Pancreas (tissue), 10 donors: ENCODE measurements at regions not wholly inside any gene's neighbourhood (a gene's known extent, or its start where the extent isn't known, plus 50 kb on each side); places are given as distances from the start of the nearest gene placed in this dataset.

ENCODE experiments used
- ATAC-seq, 4 donors: fragments of 200-7000 bp; cut with Tn5 transposase; one replicate each; pipeline versions ENCODE4 v1.8.0 to v1.9.1; 2020; ENCODE audit warnings: mild to moderate bottlenecking in 4 of 4, moderate library complexity in 4 of 4
- DNase-seq, 6 donors: peaks; one replicate each; pipeline ENCODE4 v3.0.0-alpha.2; 2020
- FAIRE-seq: peaks from 2 replicates; lab custom pipeline; 2012; peaks lifted over from hg19 to GRCh38; lab: Jason Lieb, UNC
- H3K27ac ChIP-seq, 4 donors: fragments of 200-600 bp; sonication (generic); 1 replicate in 3 of 4; 2 replicates in 1 of 4; pipeline versions ENCODE4 v1.5.0 to v1.8.0; 2020
- H3K27me3 ChIP-seq, 4 donors: fragments of 200-600 bp; one replicate each; pipeline ENCODE4 v1.8.0; 2021
- H3K36me3 ChIP-seq, 3 donors: fragments of 200-600 bp; sonication (generic) in 1 of 3; one replicate each; pipeline versions ENCODE4 v1.5.0 to v1.8.0; 2020 to 2021
- H3K4me1 ChIP-seq, 3 donors: fragments of 200-600 bp; one replicate each; pipeline ENCODE4 v1.8.0; 2021
- H3K4me3 ChIP-seq, 4 donors: fragments of 200-600 bp; sonication (generic) in 2 of 4; one replicate each; pipeline versions ENCODE4 v1.5.0 to v1.8.0; 2020 to 2021
- H3K9me3 ChIP-seq, 4 donors: fragments of 200-600 bp; one replicate each; pipeline ENCODE4 v1.8.0; 2021
- WGBS, 2 donors: extraction: QIAGEN DNeasy Blood & Tissue Kit; methylation state at CpG; one replicate each; pipeline ENCODE4 v1.1.7; 2013; 5-methylcytosine and 5-hydroxymethylcytosine counted together
- intact Hi-C, 3 donors: fragments of 100-400 bp; cut with DNase I; formaldehyde crosslinking; loops; one replicate each; pipeline versions ENCODE4 v1.11.1 to v1.14.2; 2022
- TF ChIP-seq, protein P1 (sequence below), 4 donors: fragments of 200-600 bp; sonication (generic) in 3 of 4; IDR thresholded peaks; one replicate each; pipeline versions ENCODE4 v1.5.0 to v1.8.0; 2021; ENCODE audit warnings: antibody characterized with exemption in 4 of 4
- donor health status: healthy with polysubstance abuse.
- donor health status: DM: no; HTN: no; CAD: no; lungs with moderate emphysema.
- donor health status: DM: no; HTN: no; CAD: no.
- donor health status: control.
- donor health status: control.
- donor health status: Bipolar disorder and iron deficiency.
- donor health status: DM: yes; HTN: yes; CAD: no.
- donor health status: DM: no; HTN: no; CAD: no.
- donor health status: DM: no; HTN: no; CAD: no.
- donor health status: DM: yes; HTN: yes; CAD: no.

DNA sequence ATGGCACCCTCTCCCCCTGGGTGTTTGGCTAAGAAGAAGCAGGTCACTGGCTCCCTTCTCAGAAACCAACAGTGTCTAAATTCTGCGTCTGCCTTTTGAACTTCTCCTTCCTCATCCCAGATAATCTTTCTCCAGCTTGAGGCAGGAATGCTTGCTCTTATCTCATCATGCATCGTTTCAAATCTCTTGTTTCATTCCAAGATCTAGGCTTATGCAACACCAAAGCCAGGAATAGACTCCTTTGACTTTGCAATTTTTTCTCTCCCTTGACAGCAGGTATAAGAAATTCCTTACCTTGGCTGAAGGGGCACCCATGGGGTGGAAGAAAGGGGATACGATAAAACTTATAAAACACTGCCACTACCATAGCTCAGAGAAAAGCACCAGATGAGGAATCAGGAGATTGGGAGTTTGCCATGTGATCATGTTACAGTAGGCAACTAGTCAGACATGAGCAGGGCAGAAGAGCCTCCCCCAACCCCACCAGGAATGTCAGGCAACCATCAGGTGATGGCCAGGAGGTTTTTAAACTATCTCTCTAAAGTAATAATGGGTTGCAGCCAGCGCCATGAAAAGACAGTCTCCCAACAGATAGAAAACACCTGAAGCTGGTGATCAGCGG lies 498.9 kb downstream of the KLF12 start:
- TF ChIP-seq, protein P1, sequence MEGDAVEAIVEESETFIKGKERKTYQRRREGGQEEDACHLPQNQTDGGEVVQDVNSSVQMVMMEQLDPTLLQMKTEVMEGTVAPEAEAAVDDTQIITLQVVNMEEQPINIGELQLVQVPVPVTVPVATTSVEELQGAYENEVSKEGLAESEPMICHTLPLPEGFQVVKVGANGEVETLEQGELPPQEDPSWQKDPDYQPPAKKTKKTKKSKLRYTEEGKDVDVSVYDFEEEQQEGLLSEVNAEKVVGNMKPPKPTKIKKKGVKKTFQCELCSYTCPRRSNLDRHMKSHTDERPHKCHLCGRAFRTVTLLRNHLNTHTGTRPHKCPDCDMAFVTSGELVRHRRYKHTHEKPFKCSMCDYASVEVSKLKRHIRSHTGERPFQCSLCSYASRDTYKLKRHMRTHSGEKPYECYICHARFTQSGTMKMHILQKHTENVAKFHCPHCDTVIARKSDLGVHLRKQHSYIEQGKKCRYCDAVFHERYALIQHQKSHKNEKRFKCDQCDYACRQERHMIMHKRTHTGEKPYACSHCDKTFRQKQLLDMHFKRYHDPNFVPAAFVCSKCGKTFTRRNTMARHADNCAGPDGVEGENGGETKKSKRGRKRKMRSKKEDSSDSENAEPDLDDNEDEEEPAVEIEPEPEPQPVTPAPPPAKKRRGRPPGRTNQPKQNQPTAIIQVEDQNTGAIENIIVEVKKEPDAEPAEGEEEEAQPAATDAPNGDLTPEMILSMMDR (IDR thresholded peaks at IDR 0.05) = no peak
- WGBS, 2 donors = 75 to 82% methylated on average over 5 of the region's 5 CpGs
- no peaks in the 10 kb centered on the region for H3K36me3 ChIP-seq
- no peak overlapping the region for H3K27ac ChIP-seq
- no peak for DNase-seq
- no peaks in the 10 kb centered on the region for H3K4me1 ChIP-seq
- H3K9me3 ChIP-seq = no peaks in the 10 kb centered on the region
- intact Hi-C loops = no loop called here
- no peak overlapping the region for H3K4me3 ChIP-seq
- ATAC-seq = no peak
- H3K27me3 ChIP-seq = no peaks in the 10 kb centered on the region
- FAIRE-seq = no peak

DNA sequence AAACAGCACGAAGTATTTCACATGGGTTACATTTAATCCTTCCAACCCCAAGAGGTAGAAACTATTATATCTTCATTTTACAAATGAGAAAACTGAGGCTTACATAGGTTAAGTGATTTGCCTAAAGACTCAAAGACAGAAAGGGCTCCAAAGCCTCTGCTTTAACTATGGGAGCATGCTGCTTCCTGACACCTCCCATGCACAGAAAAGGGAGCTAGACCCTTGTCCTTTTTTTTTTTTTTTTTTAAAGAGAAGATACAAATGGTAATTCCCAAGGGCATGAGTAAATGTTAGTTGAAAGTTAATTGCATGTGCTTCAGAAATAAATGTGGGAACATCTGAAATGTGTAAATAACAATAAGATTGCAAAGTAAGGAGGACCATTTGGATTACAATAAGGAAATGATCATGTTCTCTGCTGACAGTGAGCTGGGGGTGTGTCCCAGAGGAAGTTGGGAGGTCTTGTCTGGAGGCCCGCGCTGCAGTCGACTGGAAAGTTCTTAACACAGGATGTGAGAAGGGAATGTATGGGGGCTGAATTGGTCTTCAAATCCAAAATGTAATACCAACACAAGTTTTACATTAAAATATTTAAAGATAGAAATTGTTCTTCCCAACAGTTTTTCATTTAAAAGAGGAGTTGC lies 500.3 kb downstream of the KLF12 start:
- DNase-seq (no peak), FAIRE-seq (no peak), ATAC-seq (no peak)
- Histone ChIP-seq H3K4me3 (no peak overlapping the region), H3K9me3 (no peaks in the 10 kb centered on the region), H3K27me3 (no peaks in the 10 kb centered on the region), H3K4me1 (no peaks in the 10 kb centered on the region), H3K36me3 (no peaks in the 10 kb centered on the region), H3K27ac (no peak overlapping the region)
- WGBS, 2 donors = 76 to 78% methylated on average over 4 of the region's 4 CpGs
- TF ChIP-seq, protein P1 (IDR thresholded peaks at IDR 0.05) = no peak
- intact Hi-C loops = no loop called here

DNA sequence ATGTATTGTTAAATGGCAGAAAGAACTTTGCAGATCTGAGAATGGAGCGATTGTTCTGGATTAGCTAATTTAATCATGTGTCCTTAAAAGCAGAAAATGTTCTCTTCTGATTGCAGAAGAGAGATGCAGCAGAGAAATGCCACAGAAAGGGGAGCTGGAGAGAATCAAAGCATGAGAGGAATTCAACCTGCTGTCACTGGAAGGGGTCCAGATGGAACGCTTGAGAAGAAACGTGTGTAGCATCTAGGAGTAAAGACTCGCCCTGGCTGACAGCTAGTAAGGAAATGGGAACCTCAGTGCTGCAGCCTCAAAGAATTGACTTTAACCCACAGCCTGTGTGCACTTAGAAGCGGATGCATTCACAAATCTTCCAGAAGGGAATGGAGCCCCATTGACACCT lies 502.8 kb downstream of the KLF12 start:
- intact Hi-C loops = no loop called here
- H3K27me3 ChIP-seq = no peaks in the 10 kb centered on the region
- H3K4me3 ChIP-seq = no peak overlapping the region
- WGBS, 2 donors = 62 to 67% methylated on average over 5 of the region's 5 CpGs
- no peaks in the 10 kb centered on the region for H3K9me3 ChIP-seq
- FAIRE-seq (no peak), ATAC-seq (no peak), DNase-seq (no peak)
- H3K27ac ChIP-seq = no peak overlapping the region
- H3K4me1 ChIP-seq = no peaks in the 10 kb centered on the region
- no peaks in the 10 kb centered on the region for H3K36me3 ChIP-seq
- TF ChIP-seq, protein P1 (IDR thresholded peaks at IDR 0.05) = no peak

DNA sequence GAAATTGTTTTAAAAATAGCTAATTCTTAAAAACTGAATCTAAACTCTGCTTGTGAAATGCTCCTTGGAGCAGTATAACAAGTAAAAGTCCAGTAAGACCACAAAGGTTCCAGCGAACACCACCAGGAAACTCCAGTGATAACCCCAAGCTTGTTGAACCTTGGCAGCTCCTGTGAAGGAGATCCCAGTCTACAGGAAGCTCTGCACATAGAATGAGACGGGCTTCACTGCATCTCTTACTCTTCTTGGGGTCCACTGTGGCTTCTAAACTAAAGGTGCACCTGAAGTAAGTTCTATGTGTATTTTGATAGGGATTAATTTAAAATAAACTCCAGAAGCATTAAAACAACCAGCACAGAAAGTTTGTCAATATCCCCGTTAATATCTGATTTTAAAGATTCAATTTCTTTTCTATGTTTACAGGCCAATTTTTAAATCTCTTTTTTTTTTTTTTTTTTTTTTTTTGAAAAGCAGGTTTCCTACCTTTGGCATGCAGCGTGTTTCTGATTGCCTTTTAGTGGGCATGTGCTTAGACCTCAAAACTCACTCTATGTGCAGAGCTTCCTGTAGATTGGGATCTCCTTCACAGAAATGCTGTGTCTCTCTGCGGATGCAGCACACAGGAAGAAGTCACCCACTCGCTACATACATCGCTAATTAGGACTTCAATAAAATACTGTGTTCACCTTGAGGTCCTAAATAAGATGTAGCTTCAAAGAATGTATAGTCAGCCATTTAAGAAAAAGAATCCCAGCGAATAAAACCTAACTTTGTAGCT lies 508.5 kb downstream of the KLF12 start:
- no peak for ATAC-seq
- no peak overlapping the region for H3K4me3 ChIP-seq
- H3K9me3 ChIP-seq = no peaks in the 10 kb centered on the region
- no peak overlapping the region for H3K27ac ChIP-seq
- no peaks in the 10 kb centered on the region for H3K4me1 ChIP-seq
- TF ChIP-seq, protein P1 (IDR thresholded peaks at IDR 0.05) = no peak
- no peaks in the 10 kb centered on the region for H3K27me3 ChIP-seq
- DNase-seq = no peak
- intact Hi-C loops = no loop called here
- no peaks in the 10 kb centered on the region for H3K36me3 ChIP-seq
- no peak for FAIRE-seq
- WGBS, 2 donors = 88 to 94% methylated on average over 8 of the region's 8 CpGs
